HUES48 (cell line): ENCODE measurements at regions not wholly inside any gene's neighbourhood (a gene's known extent, or its start where the extent isn't known, plus 50 kb on each side); places are given as distances from the start of the nearest gene placed in this dataset.

ENCODE experiments used
- H3K27ac ChIP-seq: one replicate; pipeline ENCODE4 v1.7.0; 2013; ENCODE audit warnings: low read depth, low read length, inconsistent platforms
- H3K27me3 ChIP-seq: 2 replicates; pipeline ENCODE4 v1.6.1; 2013; ENCODE audit warnings: mild to moderate bottlenecking, low read length; ENCODE audit not compliant: control insufficient read depth, insufficient read depth
- H3K36me3 ChIP-seq: 2 replicates; pipeline ENCODE4 v1.6.1; 2013; ENCODE audit warnings: low read length; ENCODE audit not compliant: control insufficient read depth, insufficient read depth
- H3K4me1 ChIP-seq: 2 replicates; pipeline ENCODE4 v1.6.1; 2013; ENCODE audit warnings: mild to moderate bottlenecking, low read length; ENCODE audit not compliant: control insufficient read depth, insufficient read depth
- H3K4me3 ChIP-seq: 2 replicates; pipeline ENCODE4 v1.5.1; 2013; ENCODE audit warnings: mild to moderate bottlenecking, low read depth, low read length
- H3K9ac ChIP-seq: 2 replicates; pipeline ENCODE4 v1.6.1; 2013; ENCODE audit warnings: mild to moderate bottlenecking, low read depth, low read length, moderate library complexity
- H3K9me3 ChIP-seq: 2 replicates; pipeline ENCODE4 v1.6.1; 2013; ENCODE audit warnings: low read length; ENCODE audit not compliant: control insufficient read depth, insufficient read depth

DNA sequence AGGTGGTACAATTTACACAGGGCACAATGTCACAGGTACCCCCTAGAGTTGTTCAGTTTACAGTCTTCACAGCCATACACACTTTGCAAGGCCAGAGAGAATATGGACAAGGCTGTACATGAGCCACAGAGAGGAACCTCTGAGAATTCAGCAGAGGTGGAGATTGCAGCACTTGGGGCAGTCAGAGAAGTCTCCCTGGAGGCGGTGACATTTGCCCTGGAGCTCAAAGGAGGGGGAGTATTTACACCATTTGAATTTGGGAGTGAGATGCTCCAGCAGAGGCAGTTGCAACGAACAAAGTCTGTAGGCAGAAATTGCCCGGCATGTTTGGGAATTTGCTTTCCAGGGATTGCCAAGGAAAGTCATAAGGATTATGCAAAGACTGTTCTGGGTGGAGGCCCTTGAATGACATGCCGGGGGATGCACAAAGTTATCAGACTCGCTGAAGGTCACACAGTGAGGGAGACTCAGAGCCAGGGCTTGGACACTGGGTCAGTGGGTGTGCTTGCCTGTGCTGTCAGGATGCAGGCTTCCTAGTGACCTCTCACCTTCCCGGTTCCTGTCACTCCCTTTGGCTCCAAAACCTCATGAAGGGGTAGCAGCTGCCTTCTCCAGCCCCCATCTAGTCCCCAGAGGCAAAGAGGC, 160.7 kb upstream of the PCBD1 start:
- no peaks in the 10 kb centered on the region for H3K27me3 ChIP-seq
- H3K4me3 ChIP-seq = no peak overlapping the region
- H3K9ac ChIP-seq = no peak overlapping the region
- no peaks in the 10 kb centered on the region for H3K36me3 ChIP-seq
- no peak overlapping the region for H3K27ac ChIP-seq
- H3K4me1 ChIP-seq = no peaks in the 10 kb centered on the region
- no peaks in the 10 kb centered on the region for H3K9me3 ChIP-seq

DNA sequence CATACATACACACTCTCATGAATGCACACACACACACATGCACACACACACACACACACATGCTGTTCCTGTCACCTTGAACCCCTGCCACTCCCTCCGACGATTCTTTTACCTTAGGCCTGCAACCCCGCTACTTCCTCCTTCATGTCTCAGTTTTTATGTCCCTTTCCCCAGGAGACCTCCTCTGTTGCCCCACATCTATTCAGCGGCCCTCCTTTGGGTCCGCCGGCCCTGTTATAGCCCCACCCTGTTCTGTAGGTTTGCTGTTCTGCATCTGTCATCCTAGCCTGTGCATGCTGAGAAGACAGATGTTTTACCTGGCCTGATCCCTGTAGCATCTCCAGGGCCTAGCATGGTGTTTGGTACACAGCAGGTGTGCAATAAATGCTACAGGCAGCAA, 161.6 kb upstream of the PCBD1 start:
- H3K4me1 ChIP-seq = no peaks in the 10 kb centered on the region
- no peak overlapping the region for H3K4me3 ChIP-seq
- no peak overlapping the region for H3K27ac ChIP-seq
- H3K9ac ChIP-seq = no peak overlapping the region
- no peaks in the 10 kb centered on the region for H3K27me3 ChIP-seq
- no peaks in the 10 kb centered on the region for H3K9me3 ChIP-seq
- H3K36me3 ChIP-seq = no peaks in the 10 kb centered on the region

DNA sequence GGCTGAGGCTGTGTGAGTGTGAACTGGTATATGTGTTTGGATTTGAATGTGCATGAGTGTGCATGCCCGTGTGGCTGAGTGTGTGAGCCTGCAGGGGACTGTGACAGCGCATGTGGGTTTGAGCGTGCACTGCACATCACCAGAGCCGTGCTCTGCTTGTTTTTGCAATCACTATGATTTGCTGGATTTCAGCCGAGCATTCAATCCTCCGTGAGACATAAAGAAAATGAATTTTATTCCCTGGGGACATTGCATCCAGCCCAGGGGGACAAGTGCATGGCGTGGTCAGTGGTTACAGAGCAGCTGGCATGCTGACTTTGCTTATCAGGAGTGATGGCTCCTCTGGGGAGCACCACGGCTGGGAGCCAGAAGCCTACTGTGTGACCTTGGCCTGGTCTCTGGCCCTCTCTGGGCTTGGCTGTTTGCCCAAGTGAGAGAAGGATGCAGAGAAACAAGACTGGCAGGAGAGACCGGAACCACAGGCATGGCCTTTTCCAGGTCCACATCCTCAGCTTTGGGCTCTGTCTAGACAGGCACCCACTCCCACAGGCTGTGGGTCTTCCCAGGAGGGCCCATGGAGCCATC, 160.2 kb upstream of the UNC5B start:
- Histone ChIP-seq H3K9ac (no peak overlapping the region), H3K27ac (no peak overlapping the region), H3K36me3 (no peaks in the 10 kb centered on the region), H3K9me3 (no peaks in the 10 kb centered on the region), H3K4me1 (no peaks in the 10 kb centered on the region), H3K4me3 (no peak overlapping the region), H3K27me3 (no peaks in the 10 kb centered on the region)

DNA sequence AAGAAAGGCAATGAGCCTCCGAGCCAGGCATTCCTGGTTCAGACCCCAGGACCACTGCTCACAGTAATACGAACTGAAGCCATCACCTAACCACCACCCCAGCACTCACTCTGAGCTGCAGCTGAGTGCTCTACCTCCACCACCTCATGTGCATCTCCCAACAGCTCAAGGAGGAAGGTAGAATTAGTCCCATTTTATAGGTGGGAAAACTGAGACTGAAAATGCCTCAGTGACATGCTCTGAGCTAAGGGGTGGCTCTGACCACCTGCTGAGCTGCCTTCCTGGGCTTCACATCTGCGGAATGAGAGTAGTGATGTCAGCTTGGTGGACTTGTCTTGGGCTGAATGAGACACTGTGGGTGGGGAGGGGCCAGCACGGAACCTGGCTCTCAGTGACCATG, 159.7 kb upstream of the UNC5B start:
- Histone ChIP-seq H3K27ac (no peak overlapping the region), H3K36me3 (no peaks in the 10 kb centered on the region), H3K27me3 (no peaks in the 10 kb centered on the region), H3K9me3 (no peaks in the 10 kb centered on the region), H3K4me1 (no peaks in the 10 kb centered on the region), H3K4me3 (no peak overlapping the region), H3K9ac (no peak overlapping the region)

DNA sequence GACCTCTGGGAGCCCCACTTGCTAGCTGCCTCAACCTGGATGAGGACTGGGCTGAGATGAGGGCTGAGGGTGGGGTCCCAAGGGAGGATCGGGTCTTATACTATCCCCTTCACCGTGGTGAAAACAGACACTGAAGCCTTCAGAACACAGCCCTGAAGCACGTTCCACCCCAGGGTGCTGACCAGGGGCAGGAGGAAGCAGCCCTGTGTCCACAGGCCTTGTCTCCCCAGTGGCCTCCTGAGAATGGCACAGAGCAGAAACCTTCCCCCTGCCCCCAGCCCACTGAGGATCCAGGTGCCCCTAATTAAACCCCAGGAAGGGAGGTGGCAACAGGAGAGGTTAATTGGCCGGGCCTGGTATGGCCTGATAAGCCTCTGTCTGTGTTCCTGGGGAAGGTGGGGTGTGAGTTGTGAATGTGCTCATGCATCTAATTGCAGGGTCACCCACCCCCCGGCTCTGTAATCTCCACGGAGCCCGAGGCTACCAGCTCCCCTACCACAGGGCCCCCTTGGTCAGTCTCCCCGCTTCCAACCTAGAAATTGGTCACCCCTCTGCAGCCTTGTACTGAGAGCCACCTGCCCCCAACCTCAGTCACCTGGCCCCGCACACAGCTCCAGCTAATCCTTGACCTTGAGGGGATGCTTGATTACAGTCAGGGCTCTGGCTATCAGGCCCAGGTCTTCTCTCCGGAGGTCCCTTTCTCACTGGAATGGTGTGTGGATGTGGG, 159.0 kb upstream of the UNC5B start:
- Histone ChIP-seq H3K27me3 (no peaks in the 10 kb centered on the region), H3K36me3 (no peaks in the 10 kb centered on the region), H3K27ac (no peak overlapping the region)

DNA sequence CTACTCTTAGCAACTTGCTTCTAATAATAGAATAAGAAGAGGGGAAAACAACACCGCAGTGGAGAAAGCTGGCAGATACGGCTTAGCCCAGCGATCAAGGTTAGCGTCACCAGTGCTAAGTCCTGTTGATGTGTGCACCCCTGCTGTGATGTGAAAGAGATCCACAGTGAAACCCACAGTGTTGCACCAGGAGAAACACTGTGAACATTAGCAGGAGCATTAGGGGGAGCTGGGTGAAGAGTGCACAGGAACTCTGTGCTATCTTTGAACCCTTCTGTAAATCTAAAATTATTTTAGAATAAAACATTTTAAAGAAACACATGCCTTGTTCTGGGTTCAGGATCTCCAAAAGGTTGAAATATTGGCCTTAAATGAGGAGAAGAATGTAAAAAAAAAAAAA, 154.1 kb upstream of the UNC5B start:
- no peak overlapping the region for H3K27ac ChIP-seq
- no peaks in the 10 kb centered on the region for H3K27me3 ChIP-seq
- H3K36me3 ChIP-seq = no peaks in the 10 kb centered on the region
- H3K9ac ChIP-seq = no peak overlapping the region
- H3K9me3 ChIP-seq = no peaks in the 10 kb centered on the region
- H3K4me3 ChIP-seq = no peak overlapping the region
- H3K4me1 ChIP-seq = 0 out of 2 replicates have a peak, but pooled peaks cover 5% of the 10 kb centered on the region

More for the DNA sequence above, 159.0 kb upstream of the UNC5B start:
- Histone ChIP-seq H3K9ac (no peak overlapping the region), H3K4me3 (no peak overlapping the region), H3K4me1 (no peaks in the 10 kb centered on the region), H3K9me3 (no peaks in the 10 kb centered on the region)

DNA sequence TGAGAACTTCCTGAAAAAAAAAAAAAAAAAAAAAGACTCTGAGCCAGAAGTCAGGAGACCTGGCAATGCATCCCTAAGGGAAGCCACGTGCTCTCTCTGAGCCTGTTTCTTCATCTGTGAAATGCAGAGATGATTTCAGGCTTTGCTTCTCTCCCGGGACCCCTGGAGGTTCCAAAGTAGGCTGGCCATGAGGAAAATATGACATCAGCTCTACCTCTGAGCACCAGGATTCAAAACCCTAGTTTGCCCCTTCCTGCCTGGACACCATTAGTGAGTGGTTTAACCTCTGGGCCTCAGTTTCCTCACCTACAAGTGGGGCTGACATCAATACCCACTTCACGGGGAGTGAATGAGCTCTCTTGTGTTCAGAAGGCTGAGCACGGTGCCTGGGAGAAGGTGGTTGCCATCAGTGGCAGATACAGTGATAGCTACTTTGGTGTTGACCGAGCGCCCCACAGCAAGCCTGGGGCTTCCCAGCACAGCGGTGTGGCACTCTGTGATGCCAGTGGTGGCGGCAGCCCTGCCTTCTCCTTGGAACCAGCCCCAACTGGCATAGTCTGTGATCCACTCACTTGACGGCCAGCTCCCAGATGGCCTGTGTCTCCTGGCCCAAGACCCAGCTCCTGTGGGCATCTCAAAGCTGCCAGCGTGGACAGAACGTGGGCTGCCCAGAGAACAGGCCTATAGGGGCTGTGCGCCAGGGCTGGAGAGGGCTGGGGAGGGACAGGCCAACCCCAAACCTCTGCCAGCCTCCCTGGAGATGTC, 153.1 kb upstream of the UNC5B start:
- 0 out of 2 replicates have a peak, but pooled peaks cover 5% of the 10 kb centered on the region for H3K4me1 ChIP-seq
- no peaks in the 10 kb centered on the region for H3K27me3 ChIP-seq

DNA sequence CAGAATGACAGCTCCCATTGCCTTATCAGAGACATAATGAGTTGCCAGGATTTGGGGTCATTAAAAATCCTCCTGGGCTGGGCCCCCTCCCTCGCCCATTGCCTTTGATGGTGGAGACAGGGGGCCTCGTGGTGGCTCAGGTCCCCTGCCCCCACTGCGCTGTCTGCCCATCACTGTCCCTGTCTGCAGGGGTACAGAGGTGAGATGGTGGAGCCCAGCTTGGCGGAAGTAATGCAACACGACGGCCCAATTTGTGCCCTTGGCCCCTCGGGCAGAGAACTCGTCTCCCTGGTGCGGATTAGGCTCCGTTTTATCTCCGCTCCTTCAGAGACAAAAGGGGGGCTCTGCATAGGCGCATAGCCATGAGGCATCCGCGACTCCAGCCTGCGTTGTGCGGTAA, 152.4 kb upstream of the UNC5B start:
- Histone ChIP-seq H3K4me3 (no peak overlapping the region), H3K36me3 (no peaks in the 10 kb centered on the region), H3K27me3 (no peaks in the 10 kb centered on the region), H3K27ac (no peak overlapping the region), H3K9me3 (no peaks in the 10 kb centered on the region), H3K9ac (no peak overlapping the region), H3K4me1 (0 out of 2 replicates have a peak, but pooled peaks cover 5% of the 10 kb centered on the region)

More for the DNA sequence above, 153.1 kb upstream of the UNC5B start:
- no peak overlapping the region for H3K4me3 ChIP-seq
- H3K27ac ChIP-seq = no peak overlapping the region
- H3K36me3 ChIP-seq = no peaks in the 10 kb centered on the region
- H3K9me3 ChIP-seq = no peaks in the 10 kb centered on the region
- no peak overlapping the region for H3K9ac ChIP-seq

DNA sequence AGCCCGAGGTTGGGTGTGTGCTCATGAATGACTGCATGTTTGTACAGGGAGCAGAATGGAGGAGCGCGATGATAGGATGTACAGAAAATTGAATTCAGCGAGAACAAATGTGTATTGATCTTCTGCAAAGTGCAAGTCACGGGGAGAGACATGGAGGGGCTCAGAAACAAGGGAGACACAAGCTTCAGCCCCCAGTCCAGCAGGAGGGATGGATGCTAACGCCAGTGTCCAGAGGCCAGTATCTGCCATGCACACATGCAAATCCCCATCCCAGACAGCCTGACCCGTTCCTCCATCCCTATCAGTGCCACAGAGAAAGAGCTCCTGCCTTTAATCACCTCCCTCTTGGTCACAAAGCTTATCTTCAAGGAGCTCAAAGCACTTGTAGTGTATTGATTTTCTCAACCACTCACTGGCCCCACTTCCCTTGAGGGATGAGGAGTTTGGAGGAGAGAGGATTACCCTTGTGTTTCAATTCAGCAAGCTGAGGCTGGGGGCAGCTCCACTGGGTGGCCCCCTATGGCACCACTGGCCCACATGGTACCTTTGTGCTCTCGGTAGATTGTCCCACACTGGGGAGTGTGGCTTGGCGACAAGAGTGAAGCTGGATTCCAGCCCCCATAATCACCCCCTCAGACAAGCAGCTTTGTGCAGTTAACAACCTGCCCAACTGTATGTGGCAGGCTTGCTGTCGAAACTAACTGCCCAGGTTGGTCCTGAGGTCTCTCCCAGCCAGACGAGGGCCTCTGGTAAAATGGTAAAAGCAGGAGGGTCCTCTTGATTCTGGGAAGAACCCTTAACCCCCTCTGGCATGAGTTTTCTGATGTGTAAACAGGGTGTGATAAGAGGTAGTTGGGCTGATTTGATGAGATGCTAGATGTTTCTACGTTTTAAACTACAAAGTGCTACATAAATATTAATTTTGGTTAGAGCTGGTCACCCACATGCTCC, 151.6 kb upstream of the UNC5B start:
- Histone ChIP-seq H3K27me3 (no peaks in the 10 kb centered on the region), H3K9ac (no peak overlapping the region), H3K36me3 (no peaks in the 10 kb centered on the region), H3K27ac (no peak overlapping the region), H3K9me3 (no peaks in the 10 kb centered on the region), H3K4me1 (0 out of 2 replicates have a peak, but pooled peaks cover 5% of the 10 kb centered on the region), H3K4me3 (no peak overlapping the region)

DNA sequence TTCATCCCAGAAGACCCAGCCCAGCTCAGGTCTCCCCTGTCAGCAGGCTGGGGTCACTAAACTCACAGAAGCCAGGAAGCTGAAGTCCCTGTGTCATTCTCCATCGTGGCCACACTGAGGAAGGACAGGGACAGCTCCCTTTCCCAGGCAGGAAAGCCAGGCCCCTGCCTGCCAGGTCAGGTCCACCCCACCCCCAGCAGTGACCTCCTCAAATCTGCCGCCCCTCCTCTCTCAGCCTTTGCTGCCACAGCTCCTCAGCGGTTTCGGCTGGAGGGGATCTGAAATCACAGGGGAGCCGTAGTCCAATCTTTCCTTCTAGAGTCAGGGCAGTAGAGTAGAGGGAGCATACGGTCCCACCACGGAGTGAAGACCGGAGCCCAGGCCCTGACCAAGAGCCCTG, 150.9 kb upstream of the UNC5B start:
- Histone ChIP-seq H3K9me3 (no peaks in the 10 kb centered on the region), H3K27me3 (no peaks in the 10 kb centered on the region), H3K4me3 (no peak overlapping the region), H3K36me3 (no peaks in the 10 kb centered on the region), H3K9ac (no peak overlapping the region), H3K27ac (no peak overlapping the region), H3K4me1 (0 out of 2 replicates have a peak, but pooled peaks cover 5% of the 10 kb centered on the region)
